Keratinocyte (primary cell): ENCODE measurements at regions not wholly inside any gene's neighbourhood (a gene's known extent, or its start where the extent isn't known, plus 50 kb on each side); places are given as distances from the start of the nearest gene placed in this dataset.

ENCODE experiments used
- DNase-seq: peaks from one replicate; pipeline ENCODE4 v3.0.0-alpha.2; 2011; ENCODE audit warnings: low read depth, missing footprints, low spot score
- FAIRE-seq: peaks from 2 replicates; lab custom pipeline; 2011; peaks lifted over from hg19 to GRCh38; lab: Jason Lieb, UNC
- H2AFZ ChIP-seq: 2 replicates; pipeline ENCODE4 v1.6.0; 2012; ENCODE audit warnings: low read length, control low read depth, inconsistent platforms; ENCODE audit not compliant: control insufficient read depth
- H3K27ac ChIP-seq: 2 replicates; pipeline ENCODE4 v1.5.1; 2011; ENCODE audit warnings: low read length; ENCODE audit not compliant: control insufficient read depth, insufficient read depth
- H3K27me3 ChIP-seq: 3 replicates; pipeline ENCODE4 v1.6.0; 2011; ENCODE audit warnings: low read length; ENCODE audit not compliant: control insufficient read depth, insufficient read depth; ENCODE audit errors: extremely low read depth
- H3K36me3 ChIP-seq, 2 experiments: 2 replicates in 1 of 2; 3 replicates in 1 of 2; pipeline ENCODE4 v1.5.1; 2011; ENCODE audit warnings: low read length in 2 of 2, mild to moderate bottlenecking in 1 of 2; ENCODE audit not compliant: control insufficient read depth in 2 of 2, insufficient read depth in 2 of 2; ENCODE audit errors: extremely low read depth in 1 of 2
- H3K4me1 ChIP-seq: 3 replicates; pipeline ENCODE4 v1.5.1; 2011; ENCODE audit warnings: low read length; ENCODE audit not compliant: control insufficient read depth, insufficient read depth; ENCODE audit errors: extremely low read depth
- H3K4me2 ChIP-seq: 3 replicates; pipeline ENCODE4 v1.6.0; 2011; ENCODE audit warnings: low read depth, low read length; ENCODE audit not compliant: control insufficient read depth, insufficient read depth; ENCODE audit errors: extremely low read depth
- H3K4me3 ChIP-seq, 3 experiments: fragments of 200-600 bp in 1 of 3; sonication (generic) in 1 of 3; 2 replicates in 2 of 3; 3 replicates in 1 of 3; pipeline ENCODE4 v1.5.1; 2011 to 2016; ENCODE audit warnings: low read length in 3 of 3, mild to moderate bottlenecking in 3 of 3, control low read depth in 2 of 3, inconsistent platforms in 1 of 3, low read depth in 1 of 3, mixed read lengths in 1 of 3, mixed run types in 1 of 3, moderate library complexity in 1 of 3; ENCODE audit not compliant: control insufficient read depth in 2 of 3, insufficient read depth in 2 of 3; ENCODE audit errors: extremely low read depth in 1 of 3
- H3K79me2 ChIP-seq: 2 replicates; pipeline ENCODE4 v1.6.0; 2012; ENCODE audit warnings: low read length; ENCODE audit not compliant: control insufficient read depth, insufficient read depth
- H3K9ac ChIP-seq: 3 replicates; pipeline ENCODE4 v1.6.0; 2011; ENCODE audit warnings: low read length; ENCODE audit not compliant: control insufficient read depth, insufficient read depth; ENCODE audit errors: extremely low read depth
- H3K9me1 ChIP-seq: 3 replicates; pipeline ENCODE4 v1.6.0; 2011; ENCODE audit warnings: low read length; ENCODE audit not compliant: control insufficient read depth, insufficient read depth; ENCODE audit errors: extremely low read depth
- H3K9me3 ChIP-seq: 2 replicates; pipeline ENCODE4 v1.5.1; 2012; ENCODE audit warnings: low read depth, low read length; ENCODE audit not compliant: control insufficient read depth
- H4K20me1 ChIP-seq: 3 replicates; pipeline ENCODE4 v1.6.0; 2011; ENCODE audit warnings: low read length; ENCODE audit not compliant: control insufficient read depth, insufficient read depth; ENCODE audit errors: extremely low read depth
- CTCF ChIP-seq, 3 experiments: IDR thresholded peaks in 1 of 3; conservative IDR thresholded peaks in 1 of 3; optimal IDR thresholded peaks in 1 of 3; 2 replicates in 2 of 3; 3 replicates in 1 of 3; pipeline versions ENCODE3 to v1.5.1; 2011; ENCODE audit warnings: low read length in 3 of 3, mild to moderate bottlenecking in 3 of 3, moderate library complexity in 2 of 3, control low read depth in 1 of 3, inconsistent platforms in 1 of 3; ENCODE audit not compliant: insufficient read depth in 2 of 3; ENCODE audit errors: extremely low read depth in 1 of 3
- EZH2 ChIP-seq: IDR thresholded peaks from one replicate; pipeline ENCODE4 v1.6.1; 2012; ENCODE audit warnings: inconsistent platforms, mild to moderate bottlenecking, low read length, moderate library complexity
- dilution Hi-C: fragments of 300-500 bp; cut with MboI; formaldehyde crosslinking; loops from one replicate; pipeline ENCODE4 v1.7.0; 2020; ENCODE audit warnings: low sequenced_read_pairs; ENCODE audit not compliant: extremely low pct_ligation_motif_present

- H4K20me1 ChIP-seq, result no peaks in the 10 kb centered on the region
- H2AFZ ChIP-seq, result no peak overlapping the region
- no peaks in the 10 kb centered on the region for H3K9me3 ChIP-seq
- H3K4me3 ChIP-seq, result no peak overlapping the region
- no peaks in the 10 kb centered on the region for H3K36me3 ChIP-seq
- TF ChIP-seq EZH2 (no peak), CTCF (optimal IDR thresholded peaks at IDR 0.05 in 1 of 3, IDR thresholded peaks at IDR 0.05 in 1 of 3, conservative IDR thresholded peaks at IDR 0.05 in 1 of 3; ENCODE audit: extremely low read depth in 1 of 3, insufficient read depth in 2 of 3, low read length in 3 of 3) (no peak)
- H3K79me2 ChIP-seq, result no peaks in the 10 kb centered on the region
- H3K9ac ChIP-seq, result no peak overlapping the region
- no peaks in the 10 kb centered on the region for H3K27me3 ChIP-seq
- DNase-seq, result no peak
- FAIRE-seq, result no peak
- no peak overlapping the region for H3K4me2 ChIP-seq
- no peak overlapping the region for H3K27ac ChIP-seq
- no peaks in the 10 kb centered on the region for H3K9me1 ChIP-seq
- dilution Hi-C loops, result no loop called here
- no peaks in the 10 kb centered on the region for H3K4me1 ChIP-seq
These were observed 422.2 kb upstream of the FSIP2 start for GRCh38 chr2:185316383-185316782.

GRCh38 chr2:185318271-185318724 is 420.3 kb upstream of the FSIP2 start:
- no peaks in the 10 kb centered on the region for H3K27me3 ChIP-seq
- H3K36me3 ChIP-seq, result no peaks in the 10 kb centered on the region
- no peaks in the 10 kb centered on the region for H3K9me3 ChIP-seq
- H3K4me3 ChIP-seq, result no peak overlapping the region
- no peak overlapping the region for H3K9ac ChIP-seq
- no peaks in the 10 kb centered on the region for H3K79me2 ChIP-seq
- no peaks in the 10 kb centered on the region for H3K4me1 ChIP-seq
- no peak overlapping the region for H3K27ac ChIP-seq
- DNase-seq (no peak), FAIRE-seq (no peak)
- H3K9me1 ChIP-seq, result no peaks in the 10 kb centered on the region
- H4K20me1 ChIP-seq, result no peaks in the 10 kb centered on the region
- H2AFZ ChIP-seq, result no peak overlapping the region
- TF ChIP-seq CTCF (optimal IDR thresholded peaks at IDR 0.05 in 1 of 3, IDR thresholded peaks at IDR 0.05 in 1 of 3, conservative IDR thresholded peaks at IDR 0.05 in 1 of 3; ENCODE audit: extremely low read depth in 1 of 3, insufficient read depth in 2 of 3, low read length in 3 of 3) (no peak), EZH2 (no peak)
- dilution Hi-C loops, result no loop called here
- no peak overlapping the region for H3K4me2 ChIP-seq
